ENCODE measurements at regions not wholly inside any gene's neighbourhood (a gene's known extent, or its start where the extent isn't known, plus 50 kb on each side); places are given as distances from the start of the nearest gene placed in this dataset.

DNA sequence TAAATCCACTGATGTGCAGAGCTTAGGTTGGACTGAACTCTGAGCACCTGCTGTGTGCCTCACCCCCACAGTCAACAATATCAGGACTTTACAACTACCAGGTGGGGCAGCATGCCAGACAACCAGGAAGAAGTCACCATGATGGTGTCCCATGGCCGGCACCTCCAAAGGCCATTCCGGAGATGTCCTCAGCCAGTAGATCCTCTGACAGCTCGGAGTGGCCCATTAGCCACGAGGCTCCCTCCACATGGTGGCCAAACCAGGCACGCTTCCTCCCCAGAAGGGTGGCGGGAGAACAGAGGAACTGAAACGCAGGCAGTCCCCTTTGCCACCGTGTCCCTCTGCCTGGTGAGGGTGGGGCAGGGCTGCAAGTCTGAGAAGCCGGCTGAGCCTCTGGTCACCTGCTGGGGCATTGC is 390.0 kb downstream of the TNS3 start:
- Histone ChIP-seq H3K14ac (ENCODE audit: low read length) (no peak overlapping the region), H2BK120ac (ENCODE audit: insufficient read depth, low read length, poor library complexity) (no peak overlapping the region), H3K27ac (ENCODE audit: low read depth, low read length) (no peak overlapping the region), H3K4me3 (ENCODE audit: low read depth, low read length) (peak overlapping the region; percentile 6), H3K9me3 (ENCODE audit: insufficient read depth, low read depth, low read length) (no peaks in the 10 kb centered on the region), H3K9ac (ENCODE audit: low read length) (no peak overlapping the region), H4K12ac (ENCODE audit: low read depth, low read length) (no peak overlapping the region), H3K4ac (ENCODE audit: low read depth, low read length) (no peak overlapping the region), H3K4me1 (ENCODE audit: control insufficient read depth in 1 of 2, insufficient read depth in 2 of 2, low read length in 2 of 2) (peaks cover 6 to 8% of the 10 kb centered on the region in 2 experiments), H3K4me2 (ENCODE audit: low read length) (no peak overlapping the region), H2AK5ac (ENCODE audit: low read length) (no peak overlapping the region), H3K27me3 (ENCODE audit: insufficient read depth, low read length) (no peaks in the 10 kb centered on the region), H2BK12ac (ENCODE audit: low read length) (no peak overlapping the region), H3K79me1 (ENCODE audit: low read length) (no peaks in the 10 kb centered on the region), H3K36me3 (ENCODE audit: control insufficient read depth in 1 of 2, insufficient read depth in 2 of 2, low read length in 2 of 2) (no peaks in the 10 kb centered on the region), H3K79me2 (ENCODE audit: control insufficient read depth, insufficient read depth, low read length, poor library complexity) (no peaks in the 10 kb centered on the region), H2AFZ (ENCODE audit: insufficient read depth, low read length, poor library complexity) (no peak overlapping the region), H4K91ac (ENCODE audit: low read depth, low read length) (no peak overlapping the region), H2BK5ac (ENCODE audit: low read depth, low read length, poor library complexity) (no peak overlapping the region), H3K23ac (ENCODE audit: low read length) (no peak overlapping the region), H4K8ac (ENCODE audit: low read depth, low read length) (no peak overlapping the region), H3K18ac (ENCODE audit: low read length) (no peak overlapping the region)
- DNase-seq = no peak
- WGBS (ENCODE audit: extremely low coverage, insufficient coverage, insufficient read length) = no CpG with 5 or more reads among the region's 9 CpGs

DNA sequence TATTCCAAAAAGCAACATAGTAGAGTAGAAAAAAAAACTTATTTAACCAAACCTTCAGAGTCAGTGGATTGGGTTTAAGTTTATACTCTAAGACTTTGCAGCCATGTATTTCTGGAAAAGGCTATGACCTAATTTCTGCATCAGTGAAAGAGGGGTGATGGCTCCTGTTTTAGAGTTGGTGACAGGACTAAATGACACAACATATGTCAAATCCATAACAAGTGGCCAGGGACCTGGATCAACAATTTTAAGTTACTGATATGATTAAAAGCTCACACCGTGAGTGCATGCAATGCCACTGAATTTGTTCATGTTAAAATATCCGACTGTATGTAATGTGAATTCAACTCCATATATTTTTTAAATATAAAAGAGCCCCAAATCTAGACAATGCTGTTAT is 390.6 kb downstream of the TNS3 start:
- H3K36me3 ChIP-seq (ENCODE audit: control insufficient read depth in 1 of 2, insufficient read depth in 2 of 2, low read length in 2 of 2) = no peaks in the 10 kb centered on the region
- H2AFZ ChIP-seq (ENCODE audit: insufficient read depth, low read length, poor library complexity) = no peak overlapping the region
- WGBS (ENCODE audit: extremely low coverage, insufficient coverage, insufficient read length) = no CpG with 5 or more reads among the region's 2 CpGs
- no peak overlapping the region for H4K12ac ChIP-seq (ENCODE audit: low read depth, low read length)
- no peak overlapping the region for H4K8ac ChIP-seq (ENCODE audit: low read depth, low read length)
- H2BK5ac ChIP-seq (ENCODE audit: low read depth, low read length, poor library complexity) = no peak overlapping the region
- no peak overlapping the region for H3K27ac ChIP-seq (ENCODE audit: low read depth, low read length)
- H3K4ac ChIP-seq (ENCODE audit: low read depth, low read length) = no peak overlapping the region
- no peak for DNase-seq
- H2BK120ac ChIP-seq (ENCODE audit: insufficient read depth, low read length, poor library complexity) = no peak overlapping the region
- H3K9ac ChIP-seq (ENCODE audit: low read length) = no peak overlapping the region
- no peaks in the 10 kb centered on the region for H3K79me1 ChIP-seq (ENCODE audit: low read length)
- H3K79me2 ChIP-seq (ENCODE audit: control insufficient read depth, insufficient read depth, low read length, poor library complexity) = no peaks in the 10 kb centered on the region
- no peak overlapping the region for H3K14ac ChIP-seq (ENCODE audit: low read length)
- no peaks in the 10 kb centered on the region for H3K27me3 ChIP-seq (ENCODE audit: insufficient read depth, low read length)
- H3K4me1 ChIP-seq (ENCODE audit: control insufficient read depth in 1 of 2, insufficient read depth in 2 of 2, low read length in 2 of 2) = peaks cover 6 to 8% of the 10 kb centered on the region in 2 experiments
- no peak overlapping the region for H3K4me2 ChIP-seq (ENCODE audit: low read length)
- H3K23ac ChIP-seq (ENCODE audit: low read length) = no peak overlapping the region
- no peak overlapping the region for H2AK5ac ChIP-seq (ENCODE audit: low read length)
- no peak overlapping the region for H2BK12ac ChIP-seq (ENCODE audit: low read length)
- no peak overlapping the region for H3K18ac ChIP-seq (ENCODE audit: low read length)
- H3K4me3 ChIP-seq (ENCODE audit: low read depth, low read length) = no peak overlapping the region
- no peak overlapping the region for H4K91ac ChIP-seq (ENCODE audit: low read depth, low read length)
- no peaks in the 10 kb centered on the region for H3K9me3 ChIP-seq (ENCODE audit: insufficient read depth, low read depth, low read length)

DNA sequence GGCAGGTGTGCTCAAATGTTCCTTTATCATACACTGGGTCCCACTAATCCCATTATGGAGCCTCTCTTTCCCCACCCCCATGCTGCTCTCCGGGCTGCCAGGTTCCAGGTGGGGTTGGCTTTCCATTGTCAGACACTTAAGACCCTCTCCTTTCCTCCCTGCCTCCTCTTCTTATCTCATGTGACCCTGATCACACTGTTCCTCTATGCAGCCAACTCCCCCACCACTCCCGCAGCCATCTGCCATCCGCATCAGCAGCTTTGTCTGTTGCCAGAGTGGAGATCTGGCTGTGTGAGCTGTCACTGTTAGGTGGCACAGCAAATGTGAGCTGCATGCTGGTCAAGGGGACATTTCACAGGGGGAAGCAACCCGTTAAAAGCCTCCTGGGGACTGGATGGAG is 391.4 kb downstream of the TNS3 start:
- no peak overlapping the region for H4K91ac ChIP-seq (ENCODE audit: low read depth, low read length)
- no peak overlapping the region for H3K4me3 ChIP-seq (ENCODE audit: low read depth, low read length)
- no peaks in the 10 kb centered on the region for H3K36me3 ChIP-seq (ENCODE audit: control insufficient read depth in 1 of 2, insufficient read depth in 2 of 2, low read length in 2 of 2)
- H2AK5ac ChIP-seq (ENCODE audit: low read length) = no peak overlapping the region
- no peak overlapping the region for H3K4me2 ChIP-seq (ENCODE audit: low read length)
- no peak overlapping the region for H2AFZ ChIP-seq (ENCODE audit: insufficient read depth, low read length, poor library complexity)
- H2BK120ac ChIP-seq (ENCODE audit: insufficient read depth, low read length, poor library complexity) = no peak overlapping the region
- H3K18ac ChIP-seq (ENCODE audit: low read length) = no peak overlapping the region
- H2BK5ac ChIP-seq (ENCODE audit: low read depth, low read length, poor library complexity) = no peak overlapping the region
- H3K27ac ChIP-seq (ENCODE audit: low read depth, low read length) = no peak overlapping the region
- no peak overlapping the region for H3K14ac ChIP-seq (ENCODE audit: low read length)
- H3K79me1 ChIP-seq (ENCODE audit: low read length) = no peaks in the 10 kb centered on the region
- no peak overlapping the region for H4K8ac ChIP-seq (ENCODE audit: low read depth, low read length)
- H3K79me2 ChIP-seq (ENCODE audit: control insufficient read depth, insufficient read depth, low read length, poor library complexity) = no peaks in the 10 kb centered on the region
- H3K9me3 ChIP-seq (ENCODE audit: insufficient read depth, low read depth, low read length) = no peaks in the 10 kb centered on the region
- no peak overlapping the region for H3K9ac ChIP-seq (ENCODE audit: low read length)
- DNase-seq = no peak
- no peak overlapping the region for H3K23ac ChIP-seq (ENCODE audit: low read length)
- H2BK12ac ChIP-seq (ENCODE audit: low read length) = no peak overlapping the region
- no peaks in the 10 kb centered on the region for H3K27me3 ChIP-seq (ENCODE audit: insufficient read depth, low read length)
- WGBS (ENCODE audit: extremely low coverage, insufficient coverage, insufficient read length) = no CpG with 5 or more reads among the region's 4 CpGs
- H4K12ac ChIP-seq (ENCODE audit: low read depth, low read length) = no peak overlapping the region
- H3K4me1 ChIP-seq (ENCODE audit: control insufficient read depth in 1 of 2, insufficient read depth in 2 of 2, low read length in 2 of 2) = peaks cover 6 to 8% of the 10 kb centered on the region in 2 experiments
- no peak overlapping the region for H3K4ac ChIP-seq (ENCODE audit: low read depth, low read length)

DNA sequence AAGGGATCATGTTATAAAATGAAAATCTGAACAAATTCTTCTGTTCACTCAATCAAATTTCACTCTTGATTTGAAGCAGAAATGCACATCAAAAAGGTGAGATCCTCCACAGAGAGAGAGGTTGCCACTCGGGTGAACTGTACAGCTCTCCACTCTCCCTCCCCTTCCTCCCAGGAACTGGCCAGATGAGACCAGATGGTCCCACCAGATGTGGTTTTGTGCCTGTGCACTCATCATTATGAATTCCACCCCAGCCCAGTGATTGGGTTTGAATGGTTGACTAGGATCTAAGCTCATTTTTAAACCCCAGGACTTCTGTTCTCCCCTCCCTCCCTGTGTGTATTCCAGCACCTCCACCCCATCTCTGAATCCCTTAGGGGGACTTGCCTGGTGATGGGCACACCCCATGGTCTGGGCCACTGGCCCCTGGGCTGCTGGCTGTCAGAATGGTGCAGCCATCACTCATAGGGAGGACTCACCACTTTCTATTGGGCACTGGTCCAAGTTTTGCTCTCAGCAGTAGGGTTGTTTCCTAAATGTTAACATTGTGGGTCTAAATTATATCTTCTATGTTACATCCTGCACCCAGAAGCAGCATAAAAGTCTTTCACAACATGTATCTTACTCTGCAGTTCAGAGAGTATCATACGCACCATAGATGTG is 393.1 kb downstream of the TNS3 start:
- no peak overlapping the region for H3K4me3 ChIP-seq (ENCODE audit: low read depth, low read length)
- H3K14ac ChIP-seq (ENCODE audit: low read length) = no peak overlapping the region
- no peak overlapping the region for H3K9ac ChIP-seq (ENCODE audit: low read length)
- no peak overlapping the region for H3K23ac ChIP-seq (ENCODE audit: low read length)
- H3K4me2 ChIP-seq (ENCODE audit: low read length) = no peak overlapping the region
- peaks cover 0 to 2% of the 10 kb centered on the region in 2 experiments for H3K4me1 ChIP-seq (ENCODE audit: control insufficient read depth in 1 of 2, insufficient read depth in 2 of 2, low read length in 2 of 2)
- H3K18ac ChIP-seq (ENCODE audit: low read length) = no peak overlapping the region
- H2AFZ ChIP-seq (ENCODE audit: insufficient read depth, low read length, poor library complexity) = no peak overlapping the region
- no peak for DNase-seq
- H3K36me3 ChIP-seq (ENCODE audit: control insufficient read depth in 1 of 2, insufficient read depth in 2 of 2, low read length in 2 of 2) = no peaks in the 10 kb centered on the region
- no peak overlapping the region for H4K12ac ChIP-seq (ENCODE audit: low read depth, low read length)
- no peak overlapping the region for H2BK12ac ChIP-seq (ENCODE audit: low read length)
- H2BK120ac ChIP-seq (ENCODE audit: insufficient read depth, low read length, poor library complexity) = no peak overlapping the region
- H3K79me2 ChIP-seq (ENCODE audit: control insufficient read depth, insufficient read depth, low read length, poor library complexity) = no peaks in the 10 kb centered on the region
- no peak overlapping the region for H3K27ac ChIP-seq (ENCODE audit: low read depth, low read length)
- no peaks in the 10 kb centered on the region for H3K9me3 ChIP-seq (ENCODE audit: insufficient read depth, low read depth, low read length)
- no CpG with 5 or more reads among the region's 2 CpGs for WGBS (ENCODE audit: extremely low coverage, insufficient coverage, insufficient read length)
- H2AK5ac ChIP-seq (ENCODE audit: low read length) = no peak overlapping the region
- H3K27me3 ChIP-seq (ENCODE audit: insufficient read depth, low read length) = no peaks in the 10 kb centered on the region
- H3K4ac ChIP-seq (ENCODE audit: low read depth, low read length) = no peak overlapping the region
- H2BK5ac ChIP-seq (ENCODE audit: low read depth, low read length, poor library complexity) = no peak overlapping the region
- H4K91ac ChIP-seq (ENCODE audit: low read depth, low read length) = no peak overlapping the region
- no peak overlapping the region for H4K8ac ChIP-seq (ENCODE audit: low read depth, low read length)
- H3K79me1 ChIP-seq (ENCODE audit: low read length) = no peaks in the 10 kb centered on the region
